COLO829 (cell line): ENCODE measurements at regions not wholly inside any gene's neighbourhood (a gene's known extent, or its start where the extent isn't known, plus 50 kb on each side); places are given as distances from the start of the nearest gene placed in this dataset.
A peak's percentile ranks its signal among the peaks of the same experiment; 100 is the strongest.

Experiments used
- DNase-seq: peaks from one replicate; pipeline ENCODE4 v3.0.0; 2012; ENCODE audit warnings: low spot score

DNA sequence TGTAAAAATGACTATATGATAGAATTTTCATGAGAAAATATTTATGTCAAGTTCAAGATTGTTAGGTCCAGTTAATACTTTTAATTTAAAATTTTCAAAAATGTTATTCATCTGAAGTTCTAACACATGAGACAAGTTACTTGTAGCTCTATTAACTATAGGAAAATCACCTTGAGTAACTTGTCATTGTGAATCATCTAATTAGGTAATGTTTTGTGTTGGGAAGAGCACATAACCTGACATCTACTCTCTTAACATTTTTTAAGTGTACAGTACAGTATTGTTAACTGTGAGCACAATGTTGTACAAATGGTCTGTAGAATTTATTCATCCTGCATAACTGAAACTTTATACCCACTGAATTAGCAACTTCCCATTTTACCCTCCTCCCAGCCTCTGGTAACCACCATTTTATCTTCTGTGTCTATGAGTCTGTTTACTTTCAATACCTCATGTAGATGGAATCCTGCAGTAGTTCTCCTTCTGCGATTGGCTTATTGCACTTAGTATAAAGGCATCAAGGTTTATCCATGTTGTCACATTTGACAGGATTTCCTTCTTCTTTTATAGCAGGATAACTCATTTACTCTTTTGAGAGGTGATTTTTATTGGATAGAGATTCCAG, 54.6 kb downstream of the ARL4A start:
- no peak for DNase-seq

DNA sequence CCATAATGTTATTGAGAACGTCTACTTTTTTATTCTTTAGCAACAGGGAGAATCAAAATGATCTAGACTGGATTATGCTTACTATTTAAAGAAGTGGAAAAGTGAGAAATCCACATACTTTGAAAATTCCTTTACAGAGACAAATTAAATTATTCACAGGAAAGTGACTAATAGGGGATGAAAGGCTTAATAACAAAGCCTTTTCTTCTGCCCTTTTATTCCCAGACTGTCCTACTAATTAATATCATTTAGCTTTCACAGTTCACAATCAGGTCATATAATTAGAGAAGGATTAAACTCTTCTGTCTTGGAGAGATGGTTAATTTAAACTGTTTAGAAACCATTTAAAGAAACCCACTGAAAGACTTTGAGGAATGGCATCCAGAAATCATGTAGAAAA, 58.8 kb downstream of the ARL4A start:
- no peak for DNase-seq

DNA sequence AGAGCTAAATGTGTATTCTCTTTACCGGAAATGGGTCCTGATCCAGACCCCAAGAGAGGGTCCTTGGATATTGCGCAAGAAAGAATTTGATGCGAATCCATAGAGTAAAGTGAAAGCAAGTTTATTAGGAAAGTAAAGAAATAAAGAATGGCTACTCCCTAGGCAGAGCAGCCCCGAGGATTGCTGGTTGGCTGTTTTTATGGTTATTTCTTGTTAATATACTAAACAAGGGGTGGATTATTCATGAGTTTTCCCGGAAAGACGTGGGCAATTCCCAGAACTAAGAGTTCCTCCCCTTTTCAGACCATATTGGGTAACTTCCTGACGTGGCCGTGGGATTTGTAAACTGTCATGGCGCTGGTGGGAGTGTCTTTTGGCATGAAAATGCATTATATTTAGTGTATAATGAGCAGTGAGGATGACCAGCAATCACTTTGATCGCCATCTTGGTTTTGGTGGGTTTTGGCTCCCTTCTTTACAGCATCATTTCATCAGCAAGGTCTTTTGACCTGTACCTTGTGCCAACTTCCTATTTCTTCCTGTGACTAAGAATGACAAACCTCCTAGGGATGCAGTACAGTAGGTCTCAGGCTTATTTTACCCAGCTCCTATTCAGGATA, 60.4 kb downstream of the ARL4A start:
- no peak for DNase-seq

DNA sequence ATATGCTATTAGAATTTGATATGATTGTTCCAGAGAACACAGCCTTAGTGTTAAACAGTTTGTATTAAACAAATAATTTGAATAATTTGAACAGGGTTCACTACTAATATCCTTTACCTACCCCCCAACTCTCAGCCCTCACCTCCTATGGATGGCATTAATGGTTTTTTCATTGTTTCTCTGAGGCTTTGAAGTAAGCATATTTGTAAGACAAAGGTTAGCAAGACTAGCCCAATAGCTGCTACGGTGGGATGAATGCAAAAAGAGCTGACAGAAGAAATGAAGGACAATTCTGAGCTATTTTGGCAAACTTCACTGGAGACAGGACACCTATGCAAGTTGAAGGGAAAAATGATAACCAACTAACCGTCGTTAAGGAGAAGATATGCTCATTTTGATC, 61.6 kb downstream of the ARL4A start:
- no peak for DNase-seq

DNA sequence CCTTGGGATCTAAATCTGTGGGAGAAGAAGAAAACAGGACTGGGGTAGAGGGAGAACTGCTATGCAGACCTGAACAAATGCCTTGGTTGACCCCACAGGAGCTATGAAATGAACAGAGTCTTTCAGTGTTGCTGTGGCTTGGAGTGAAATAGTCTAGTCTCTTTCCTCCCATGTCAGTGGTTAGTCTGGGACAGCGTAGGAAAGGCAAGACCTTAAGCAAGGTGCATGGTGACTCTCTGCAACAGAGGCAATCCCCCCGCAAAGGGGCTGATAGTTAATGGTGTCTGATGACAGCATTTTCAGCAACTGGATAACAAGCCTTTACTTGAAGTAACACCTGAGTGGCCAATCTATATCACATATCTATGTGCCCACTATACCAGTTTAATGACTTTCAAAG, 62.3 kb downstream of the ARL4A start:
- DNase-seq, result no peak

DNA sequence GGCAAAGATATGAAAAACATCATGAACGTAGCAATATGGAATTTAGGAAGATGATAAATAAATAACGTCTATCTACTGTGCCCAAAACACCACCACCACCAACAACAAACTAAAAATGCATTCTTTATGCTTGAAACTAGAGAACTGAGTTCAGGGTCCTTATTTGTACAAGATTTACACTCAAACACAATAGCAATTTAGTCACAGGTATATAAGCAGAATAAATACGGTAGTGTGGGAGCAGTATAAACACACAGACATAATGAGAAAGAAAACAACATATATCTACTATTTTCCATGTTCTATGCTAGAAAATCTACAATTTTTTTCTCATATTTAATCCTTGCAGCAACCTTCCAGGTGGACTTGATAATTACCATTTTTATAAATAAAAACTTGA, 64.3 kb downstream of the ARL4A start:
- no peak for DNase-seq

DNA sequence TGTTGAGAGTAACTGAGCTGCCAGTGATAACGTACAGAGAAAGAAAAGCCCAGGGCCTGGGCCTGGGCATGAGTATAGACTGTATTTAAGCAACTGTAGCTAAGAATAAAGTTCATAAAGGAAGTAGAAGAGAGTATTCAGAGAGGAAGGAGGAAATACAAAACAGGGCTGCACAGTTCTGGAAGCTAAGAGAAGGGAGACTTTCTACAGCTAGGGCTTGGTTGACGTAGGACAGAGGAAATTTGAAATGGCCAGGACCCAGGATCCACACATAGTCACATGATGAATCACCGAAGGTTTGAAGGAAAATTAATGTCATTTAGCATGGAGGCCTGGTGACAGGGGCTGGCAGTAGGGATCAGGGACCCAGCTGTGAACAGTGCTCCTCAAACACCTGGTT, 66.7 kb downstream of the ARL4A start:
- no peak for DNase-seq

DNA sequence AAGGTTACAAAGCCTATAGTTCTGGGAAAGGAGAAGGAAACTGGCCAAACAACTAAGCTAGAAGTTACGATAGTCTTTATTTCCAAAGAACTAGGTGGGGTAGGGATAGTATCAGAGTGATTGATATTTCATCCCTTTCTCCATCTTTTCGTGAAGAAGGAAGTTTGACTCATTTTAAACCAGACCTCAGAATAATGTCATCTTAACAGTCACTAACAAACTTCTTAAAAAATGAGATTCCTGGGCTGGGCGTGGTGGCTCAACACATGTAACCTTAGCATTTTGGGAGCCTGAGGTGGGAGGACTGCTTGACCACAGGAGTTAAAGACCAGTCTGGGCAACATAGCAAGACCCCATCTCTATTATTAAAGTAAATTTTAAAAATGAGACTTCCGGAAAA, 69.4 kb downstream of the ARL4A start:
- no peak for DNase-seq

DNA sequence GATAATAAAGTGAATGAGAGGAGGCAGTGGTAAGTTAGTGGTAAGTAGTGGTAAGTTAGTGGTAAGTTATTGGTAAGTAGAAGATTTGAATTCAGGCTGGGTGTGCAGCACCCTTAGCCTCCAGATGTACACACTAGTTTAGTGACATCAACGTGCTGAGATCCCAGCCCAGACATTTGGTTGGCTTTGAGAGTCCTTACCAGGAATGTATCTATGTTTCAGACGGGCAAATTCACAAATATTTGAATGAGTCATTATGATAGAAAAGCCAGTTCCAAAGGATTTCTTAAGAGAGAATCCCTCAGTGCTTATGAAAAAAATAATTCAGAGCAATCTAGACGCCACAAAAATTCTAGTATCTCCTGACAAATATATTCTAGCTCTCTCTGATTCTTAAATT, 70.0 kb downstream of the ARL4A start:
- no peak for DNase-seq

DNA sequence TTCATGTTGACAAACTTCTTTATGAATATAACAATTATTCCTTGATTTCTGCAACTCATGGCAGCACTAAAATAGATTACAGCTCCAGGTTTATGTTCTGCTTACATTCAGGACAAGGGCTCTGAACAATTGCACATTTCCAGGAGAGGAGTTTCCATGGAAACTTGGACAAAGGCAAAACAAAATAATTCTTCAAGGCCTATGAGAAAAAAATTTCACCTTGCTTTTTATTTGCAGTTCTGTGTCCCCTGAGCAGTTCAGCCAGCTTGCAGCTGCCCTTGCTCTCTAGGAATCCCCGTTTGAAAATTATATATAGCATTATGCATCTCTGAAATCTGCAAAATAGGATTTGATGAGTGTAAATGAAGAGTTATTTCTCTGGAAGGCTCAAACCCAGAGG, 71.7 kb downstream of the ARL4A start:
- no peak for DNase-seq

DNA sequence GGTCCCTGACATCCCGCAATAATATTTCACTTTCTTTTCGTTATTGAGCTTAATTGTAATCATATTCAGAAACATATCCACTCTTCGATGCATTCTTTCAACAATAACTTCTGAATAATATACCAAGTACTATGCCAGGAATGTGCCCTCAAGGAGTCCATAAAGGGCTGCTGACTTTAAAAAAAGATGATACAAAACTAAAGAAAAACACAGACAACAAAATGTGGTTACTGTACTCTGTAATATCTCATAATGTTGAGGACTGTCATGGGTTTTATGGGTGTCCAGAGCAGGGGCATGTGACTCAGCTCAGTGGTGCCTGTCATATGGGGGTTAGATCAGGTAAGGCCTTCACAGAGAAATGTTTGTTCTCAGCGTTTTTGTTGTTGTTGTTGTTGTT, 73.7 kb downstream of the ARL4A start:
- no peak for DNase-seq

DNA sequence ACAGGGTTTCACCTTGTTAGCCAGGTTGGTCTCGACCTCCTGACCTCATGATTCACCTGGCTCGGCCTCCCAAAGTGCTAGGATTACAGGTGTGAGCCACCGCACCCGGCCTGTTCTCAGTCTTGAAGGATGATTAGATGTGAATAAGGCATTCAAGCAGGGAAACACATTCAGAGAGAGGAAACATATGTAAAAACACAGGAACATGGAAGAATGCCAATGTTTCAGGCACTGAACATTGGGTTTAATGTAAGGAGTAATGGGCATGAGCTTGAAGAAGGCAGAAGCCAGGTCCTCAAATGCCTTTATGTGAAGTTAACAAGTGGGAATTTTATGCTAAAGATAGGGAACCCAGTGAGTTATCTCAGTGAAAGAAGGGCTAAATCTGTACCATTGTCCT, 74.3 kb downstream of the ARL4A start:
- DNase-seq, result no peak

DNA sequence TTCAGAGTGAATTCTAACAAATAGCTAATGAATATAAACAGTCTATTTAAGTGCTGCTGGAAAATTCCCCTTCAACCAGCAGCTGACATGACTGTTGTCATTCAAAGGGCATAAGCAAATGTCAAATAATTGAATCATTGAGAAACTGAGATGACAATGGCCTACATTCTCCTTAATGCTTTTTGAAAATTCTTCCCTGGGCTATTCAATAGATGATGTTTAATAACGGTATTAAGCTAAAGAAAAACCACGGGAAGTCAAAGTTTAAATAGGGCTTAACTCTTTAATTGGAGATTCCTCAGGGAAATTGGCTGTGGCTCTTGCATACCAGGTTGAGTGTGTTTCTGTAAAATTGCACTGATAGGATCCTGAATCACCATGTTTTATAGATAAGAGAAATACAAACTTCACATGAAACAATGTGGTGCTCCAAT, 77.0 kb downstream of the ARL4A start:
- DNase-seq, result peak; percentile 76

DNA sequence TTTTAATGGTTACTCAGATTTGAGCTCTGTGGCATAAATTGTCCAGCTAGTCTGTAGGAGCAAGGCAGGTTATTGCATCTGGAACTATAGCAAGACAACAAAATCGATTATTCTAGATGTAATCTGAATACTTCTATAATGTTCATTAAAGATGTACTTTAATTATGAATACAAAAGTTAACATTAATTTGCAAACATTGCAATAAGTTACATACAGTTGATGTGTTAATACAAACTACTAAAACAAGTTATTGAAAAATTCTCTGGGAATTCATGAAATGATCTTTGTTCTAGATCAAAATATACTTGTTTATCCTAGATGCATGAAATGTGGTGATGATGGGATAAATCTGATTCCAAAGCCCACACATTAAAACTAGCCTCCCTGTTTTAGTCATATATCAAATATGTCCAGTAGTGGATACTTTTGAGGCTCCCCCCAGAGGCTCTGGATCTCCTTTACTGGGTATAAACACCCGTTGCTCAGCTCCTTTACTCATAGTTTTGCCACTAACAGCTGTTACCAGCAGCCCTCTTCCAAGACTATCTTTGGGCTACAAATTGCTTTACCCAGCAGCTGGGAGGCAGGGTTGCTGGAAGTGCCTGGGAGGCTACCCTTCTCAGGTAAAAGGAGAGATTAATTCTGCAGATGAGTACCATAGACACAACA, 78.1 kb downstream of the ARL4A start:
- DNase-seq, result no peak

DNA sequence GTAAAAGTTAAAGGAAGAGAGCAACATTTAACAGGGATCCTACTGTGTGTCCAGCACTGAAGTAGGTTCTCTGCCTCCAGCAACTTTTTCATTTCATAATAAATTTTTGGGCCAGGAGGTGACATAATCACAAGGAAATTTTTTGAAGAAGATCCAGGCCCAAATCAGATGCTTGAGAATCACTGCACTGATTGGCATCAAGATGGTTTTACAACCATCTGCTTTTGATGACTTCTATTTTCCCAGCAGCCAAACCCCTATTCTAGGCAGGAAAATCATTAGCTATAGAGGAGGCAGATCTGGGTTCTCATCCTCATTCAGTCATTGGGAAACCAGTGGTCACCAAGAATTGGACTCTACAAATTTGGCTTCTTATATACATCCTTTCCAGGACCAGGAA, 79.0 kb downstream of the ARL4A start:
- DNase-seq, result no peak

DNA sequence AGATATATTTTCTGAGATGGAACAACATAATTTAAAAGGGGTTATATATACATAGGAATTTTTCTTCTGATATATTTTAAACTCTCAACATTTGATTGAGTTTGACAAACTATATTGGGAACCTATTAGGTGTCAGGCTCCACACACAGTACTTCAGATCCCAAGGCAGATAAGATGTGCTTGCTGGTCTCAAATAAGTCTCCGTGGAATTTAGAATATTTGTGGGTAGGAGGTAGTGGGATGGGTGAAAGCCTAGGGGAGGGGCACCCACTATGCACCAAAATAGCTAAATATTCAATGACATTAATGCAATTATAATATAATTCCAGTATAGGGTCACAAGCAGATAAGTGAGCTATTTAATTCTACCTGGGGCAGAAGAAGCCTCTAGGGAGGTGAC, 81.5 kb downstream of the ARL4A start:
- DNase-seq, result no peak

DNA sequence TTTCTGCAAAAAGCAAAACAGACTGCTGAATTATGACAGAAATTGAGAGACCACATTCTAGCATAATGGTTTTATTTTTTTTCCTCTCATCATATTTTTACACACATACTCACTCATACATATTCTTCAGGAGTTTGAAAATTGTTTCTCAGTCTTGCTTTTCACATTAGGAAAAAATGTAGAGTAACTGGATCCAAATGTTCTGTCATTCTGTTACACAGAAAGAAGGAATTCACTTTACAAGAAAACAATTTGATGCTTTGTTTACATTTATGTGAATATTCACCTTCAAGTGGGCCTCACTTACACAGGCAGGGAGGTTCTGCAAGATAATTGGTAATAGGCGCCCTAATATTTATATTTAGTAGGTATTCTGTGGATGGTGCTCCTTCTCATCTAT, 82.0 kb downstream of the ARL4A start:
- no peak for DNase-seq

DNA sequence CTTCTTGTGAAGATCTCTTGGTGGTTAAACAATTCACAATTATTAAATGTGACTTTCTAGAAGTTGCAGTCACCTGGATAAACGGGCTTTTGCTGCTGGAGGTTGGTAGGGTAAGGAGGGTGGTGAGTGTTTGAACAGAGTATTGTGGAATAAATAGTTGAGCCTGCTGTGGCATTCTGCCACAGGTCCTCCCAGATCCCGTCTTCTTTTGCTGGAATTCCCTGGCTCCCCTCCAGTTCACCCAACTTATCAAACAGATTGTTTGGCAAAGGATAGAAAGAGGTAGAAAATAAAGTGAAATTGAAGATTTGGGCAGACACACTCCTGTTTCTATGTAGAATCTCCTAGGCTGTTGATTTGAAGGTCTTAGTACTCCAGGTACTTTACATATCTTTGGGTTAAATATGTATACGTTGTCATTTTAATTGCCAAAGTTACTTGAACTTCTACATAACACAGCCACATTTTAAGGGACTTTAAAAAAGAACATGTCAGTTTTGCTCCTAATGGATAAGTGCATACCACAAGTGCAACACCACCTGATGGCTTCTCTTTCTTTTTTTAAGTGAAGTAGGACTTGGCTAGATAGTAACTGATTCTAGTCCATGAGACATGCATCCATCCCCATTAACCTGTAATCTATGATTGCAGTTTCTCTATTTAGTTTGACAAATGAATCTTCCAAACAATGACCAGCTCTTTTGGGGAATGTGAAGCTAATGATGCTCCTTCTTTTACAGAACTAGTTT, 83.0 kb downstream of the ARL4A start:
- no peak for DNase-seq

DNA sequence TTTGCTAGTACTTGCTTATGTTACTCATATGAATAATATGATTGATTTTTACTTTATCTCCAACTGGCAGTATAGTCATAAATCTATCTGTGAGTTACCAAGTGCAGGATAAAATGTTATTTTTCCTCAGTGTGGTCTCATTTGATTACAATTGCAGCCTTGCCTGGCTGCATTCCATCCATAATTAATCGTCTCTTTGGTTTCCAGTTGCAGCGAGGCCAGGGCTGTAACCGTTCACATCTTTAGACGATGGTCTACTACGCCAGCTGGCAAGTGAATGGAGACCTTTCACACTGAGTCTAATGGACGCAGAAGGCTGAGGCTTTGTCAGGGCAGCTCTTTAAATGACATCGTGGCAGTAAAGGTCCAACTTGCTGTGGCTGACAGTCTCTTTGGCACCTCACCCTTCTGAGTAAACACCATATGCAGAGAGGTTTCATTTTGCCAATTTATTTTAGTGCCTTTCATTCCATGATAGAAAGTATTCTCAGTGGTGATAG, 84.0 kb downstream of the ARL4A start:
- DNase-seq, result no peak

DNA sequence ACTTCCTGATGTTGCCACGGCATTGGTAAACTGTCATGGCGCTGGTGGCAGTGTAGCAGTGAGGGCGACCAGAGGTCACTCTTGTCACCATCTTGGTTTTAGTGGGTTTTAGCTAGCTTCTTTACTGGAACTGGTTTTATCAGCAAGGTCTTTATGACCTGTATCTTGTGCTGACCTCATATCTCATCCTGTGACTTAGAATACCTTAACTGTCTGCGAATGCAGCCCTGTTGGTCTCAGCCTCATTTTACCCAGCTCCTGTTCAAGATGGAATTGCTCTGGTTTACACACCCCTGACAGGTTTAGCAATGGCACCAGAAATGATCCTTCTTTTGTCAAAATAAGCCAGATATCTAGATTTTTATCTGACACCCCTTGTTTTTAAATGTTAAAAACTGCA, 85.3 kb downstream of the ARL4A start:
- DNase-seq, result no peak

DNA sequence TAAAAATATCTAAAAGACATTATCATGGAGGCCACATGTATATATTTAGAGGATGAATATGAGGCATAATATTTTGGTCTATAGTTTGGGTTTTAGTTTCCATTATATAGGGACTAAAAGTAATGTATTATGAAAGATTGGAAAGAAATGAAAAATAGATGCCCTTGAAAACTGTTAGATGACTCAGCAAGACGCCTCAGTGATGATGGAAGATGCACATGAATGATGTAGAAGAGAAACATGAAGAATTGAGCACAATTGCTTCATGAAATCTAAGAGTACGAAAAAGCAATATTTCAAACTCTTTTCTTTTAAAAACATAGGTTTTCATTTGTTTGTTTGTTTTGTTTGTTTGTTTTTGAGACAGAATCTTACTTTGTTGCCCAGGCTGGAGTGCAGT, 89.8 kb downstream of the ARL4A start:
- DNase-seq, result no peak

DNA sequence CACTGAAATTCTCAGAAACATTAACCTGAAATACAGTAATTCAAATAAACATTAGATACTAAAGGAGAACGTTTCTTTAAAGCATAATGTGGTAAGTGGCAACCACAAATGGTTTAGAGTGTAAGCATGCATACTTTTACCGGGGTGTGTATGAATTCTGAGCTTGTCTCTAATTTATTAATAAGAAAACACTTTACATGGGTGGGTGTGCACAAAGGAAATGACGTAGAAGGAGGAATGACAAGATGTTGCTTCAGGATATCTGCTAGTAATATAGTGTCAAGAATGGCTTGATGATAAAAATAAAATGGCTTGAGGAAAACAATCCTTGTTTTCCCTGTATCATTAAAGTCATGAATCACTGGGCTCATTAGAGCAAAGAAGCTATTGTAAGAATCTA, 92.5 kb downstream of the ARL4A start:
- DNase-seq, result no peak
